Natural killer cell (primary cell): ENCODE measurements at regions not wholly inside any gene's neighbourhood (a gene's known extent, or its start where the extent isn't known, plus 50 kb on each side); places are given as distances from the start of the nearest gene placed in this dataset.
A peak's percentile ranks its signal among the peaks of the same experiment; 100 is the strongest.

ENCODE experiments used
- ATAC-seq, 3 donors: fragments of 150-1000 bp in 2 of 3; fragments of 200-7000 bp in 1 of 3; cut with Tn5 transposase; 1 replicate in 1 of 3; 2 replicates in 2 of 3; pipeline ENCODE4 v1.10.0; 2021; ENCODE audit warnings: mild to moderate bottlenecking in 2 of 3, moderate library complexity in 2 of 3
- DNase-seq, 2 donors: peaks; one replicate each; pipeline versions ENCODE4 v3.0.0 to v3.0.0-alpha.2; 2013 to 2021; ENCODE audit warnings: mixed read lengths in 1 of 2
- H3K27ac ChIP-seq: one replicate; pipeline ENCODE4 v1.5.1; 2013; ENCODE audit warnings: mild to moderate bottlenecking, low read length
- H3K27me3 ChIP-seq: one replicate; pipeline ENCODE4 v1.6.1; 2013; ENCODE audit warnings: low read length; ENCODE audit not compliant: control insufficient read depth, insufficient read depth
- H3K36me3 ChIP-seq: one replicate; pipeline ENCODE4 v1.6.1; 2013; ENCODE audit warnings: low read length; ENCODE audit not compliant: control insufficient read depth, insufficient read depth
- H3K4me1 ChIP-seq: one replicate; pipeline ENCODE4 v1.6.1; 2013; ENCODE audit warnings: low read length; ENCODE audit not compliant: control insufficient read depth, insufficient read depth
- H3K4me3 ChIP-seq: one replicate; pipeline ENCODE4 v1.5.1; 2013; ENCODE audit warnings: low read length
- H3K9me3 ChIP-seq: one replicate; pipeline ENCODE4 v1.6.1; 2013; ENCODE audit warnings: low read length; ENCODE audit not compliant: control insufficient read depth, insufficient read depth
- H3K27ac Mint-ChIP-seq, 2 donors: one replicate each; pipeline ENCODE4 v1.8.0; 2022; ENCODE audit warnings: mild to moderate bottlenecking in 2 of 2, mixed read lengths in 2 of 2, moderate library complexity in 1 of 2
- H3K27me3 Mint-ChIP-seq, 2 donors: one replicate each; pipeline ENCODE4 v1.8.0; 2022; ENCODE audit warnings: low read depth in 2 of 2, mixed read lengths in 2 of 2
- H3K36me3 Mint-ChIP-seq: one replicate; pipeline ENCODE4 v1.8.0; 2022; ENCODE audit warnings: mixed read lengths
- H3K4me1 Mint-ChIP-seq, 2 donors: one replicate each; pipeline ENCODE4 v1.8.0; 2022; ENCODE audit warnings: mixed read lengths in 2 of 2
- H3K4me3 Mint-ChIP-seq: one replicate; pipeline ENCODE4 v1.8.0; 2022; ENCODE audit warnings: mild to moderate bottlenecking, moderate library complexity, mixed read lengths
- H3K9me3 Mint-ChIP-seq, 2 donors: one replicate each; pipeline ENCODE4 v1.8.0; 2022; ENCODE audit warnings: mixed read lengths in 2 of 2
- CTCF ChIP-seq: fragments of 200-600 bp; IDR thresholded peaks from one replicate; pipeline ENCODE4 v1.8.0; 2022; ENCODE audit warnings: antibody characterized with exemption
- WGBS: methylation state at CpG from one replicate; pipeline ENCODE4 v1.1.7; 2013; ENCODE audit warnings: missing lambda C conversion rate; ENCODE audit not compliant: insufficient coverage; 5-methylcytosine and 5-hydroxymethylcytosine counted together
- intact Hi-C: fragments of 100-400 bp; cut with micrococcal nuclease; formaldehyde crosslinking; loops from one replicate; pipeline ENCODE4 v1.14.2; 2022

- Mint-ChIP-seq H3K27ac (no peak overlapping the region), H3K27me3 (peaks cover 0 to 2% of the 10 kb centered on the region in 2 donors), H3K4me3 (no peak overlapping the region), H3K4me1 (peaks cover 0 to 10% of the 10 kb centered on the region in 2 donors), H3K9me3 (no peaks in the 10 kb centered on the region), H3K36me3 (no peaks in the 10 kb centered on the region)
- Histone ChIP-seq H3K4me1 (no peaks in the 10 kb centered on the region), H3K9me3 (no peaks in the 10 kb centered on the region), H3K27me3 (no peaks in the 10 kb centered on the region), H3K36me3 (no peaks in the 10 kb centered on the region), H3K4me3 (no peak overlapping the region), H3K27ac (no peak overlapping the region)
- WGBS: 57% methylated on average over 3 of the region's 3 CpGs
- TF ChIP-seq CTCF: no peak
- no peak for DNase-seq
- no peak for ATAC-seq
- intact Hi-C loops: no loop called here
Measured at GRCh38 chr3:177743173-177743890, 546.0 kb upstream of the TBL1XR1 start.

GRCh38 chr3:177744873-177745606 is 547.8 kb upstream of the TBL1XR1 start:
- Histone ChIP-seq H3K27ac (no peak overlapping the region), H3K4me1 (no peaks in the 10 kb centered on the region), H3K9me3 (no peaks in the 10 kb centered on the region), H3K4me3 (no peak overlapping the region), H3K27me3 (no peaks in the 10 kb centered on the region), H3K36me3 (no peaks in the 10 kb centered on the region)
- Mint-ChIP-seq H3K27ac (no peak overlapping the region), H3K36me3 (no peaks in the 10 kb centered on the region), H3K27me3 (peaks cover 0 to 2% of the 10 kb centered on the region in 2 donors), H3K4me3 (no peak overlapping the region), H3K9me3 (no peaks in the 10 kb centered on the region), H3K4me1 (peaks cover 0 to 10% of the 10 kb centered on the region in 2 donors)
- no peak for TF ChIP-seq CTCF
- WGBS: 94% methylated on average over 5 of the region's 6 CpGs
- intact Hi-C loops: no loop called here
- DNase-seq (no peak), ATAC-seq (peak in 1 of 3 donors; percentile 56)

- no peaks in the 10 kb centered on the region for H3K4me1 ChIP-seq
- DNase-seq: no peak
- WGBS: 100% methylated on average over 1 of the region's 3 CpGs
- no peaks in the 10 kb centered on the region for H3K36me3 ChIP-seq
- no peaks in the 10 kb centered on the region for H3K36me3 Mint-ChIP-seq
- H3K4me3 ChIP-seq: no peak overlapping the region
- intact Hi-C loops: no loop called here
- no peak overlapping the region for H3K27ac Mint-ChIP-seq
- no peaks in the 10 kb centered on the region for H3K9me3 Mint-ChIP-seq
- no peaks in the 10 kb centered on the region for H3K27me3 Mint-ChIP-seq
- TF ChIP-seq CTCF: no peak
- peaks cover 0 to 10% of the 10 kb centered on the region in 2 donors for H3K4me1 Mint-ChIP-seq
- H3K27me3 ChIP-seq: no peaks in the 10 kb centered on the region
- no peaks in the 10 kb centered on the region for H3K9me3 ChIP-seq
- ATAC-seq: no peak
- H3K4me3 Mint-ChIP-seq: no peak overlapping the region
- no peak overlapping the region for H3K27ac ChIP-seq
Measured at GRCh38 chr3:177745607-177746005, 548.3 kb upstream of the TBL1XR1 start.
